ENCODE measurements at regions not wholly inside any gene's neighbourhood (a gene's known extent, or its start where the extent isn't known, plus 50 kb on each side); places are given as distances from the start of the nearest gene placed in this dataset.

GRCh38 chr16:76157629-76158028, 119.6 kb upstream of the CNTNAP4 start:
- ChIA-PET CTCF (no interaction called here), POLR2A (no interaction called here)

- CTCF ChIA-PET = no interaction called here
These were observed 115.2 kb upstream of the CNTNAP4 start for GRCh38 chr16:76162046-76162445.

GRCh38 chr16:76164970-76165558, 112.1 kb upstream of the CNTNAP4 start:
- ChIA-PET CTCF (no interaction called here), POLR2A (no interaction called here)

More at GRCh38 chr16:76162046-76162445, 115.2 kb upstream of the CNTNAP4 start:
- POLR2A ChIA-PET = no interaction called here

GRCh38 chr16:76175718-76176117, 101.5 kb upstream of the CNTNAP4 start:
- ChIA-PET CTCF (no interaction called here), POLR2A (no interaction called here)

GRCh38 chr16:76176153-76176552, 101.0 kb upstream of the CNTNAP4 start:
- ChIA-PET CTCF (no interaction called here), POLR2A (no interaction called here)

- POLR2A ChIA-PET = no interaction called here
- CTCF ChIA-PET = no interaction called here
These were observed 100.6 kb upstream of the CNTNAP4 start for GRCh38 chr16:76176616-76177015.

- POLR2A ChIA-PET = no interaction called here
- CTCF ChIA-PET = no interaction called here
These were observed 95.1 kb upstream of the CNTNAP4 start for GRCh38 chr16:76182041-76182635.

- CTCF ChIA-PET = no interaction called here
These were observed 93.6 kb upstream of the CNTNAP4 start for GRCh38 chr16:76183647-76184046.

GRCh38 chr16:76190057-76190456, 87.1 kb upstream of the CNTNAP4 start:
- ChIA-PET POLR2A (no interaction called here), CTCF (no interaction called here)

More at GRCh38 chr16:76183647-76184046, 93.6 kb upstream of the CNTNAP4 start:
- POLR2A ChIA-PET = no interaction called here

- CTCF ChIA-PET = no interaction called here
- POLR2A ChIA-PET = no interaction called here
These were observed 86.7 kb upstream of the CNTNAP4 start for GRCh38 chr16:76190480-76190879.

- POLR2A ChIA-PET = no interaction called here
- CTCF ChIA-PET = no interaction called here
These were observed 83.1 kb upstream of the CNTNAP4 start for GRCh38 chr16:76193906-76194615.

- ChIA-PET POLR2A (no interaction called here), CTCF (no interaction called here)
These were observed 82.6 kb upstream of the CNTNAP4 start for GRCh38 chr16:76194616-76195015.

- POLR2A ChIA-PET = no interaction called here
These were observed 82.1 kb upstream of the CNTNAP4 start for GRCh38 chr16:76195056-76195455.

GRCh38 chr16:76195648-76196047, 81.6 kb upstream of the CNTNAP4 start:
- POLR2A ChIA-PET = no interaction called here

More at GRCh38 chr16:76195056-76195455, 82.1 kb upstream of the CNTNAP4 start:
- CTCF ChIA-PET = no interaction called here

GRCh38 chr16:76197900-76198299, 79.3 kb upstream of the CNTNAP4 start:
- ChIA-PET POLR2A (no interaction called here), CTCF (no interaction called here)

More at GRCh38 chr16:76195648-76196047, 81.6 kb upstream of the CNTNAP4 start:
- CTCF ChIA-PET = no interaction called here

- ChIA-PET POLR2A (no interaction called here), CTCF (no interaction called here)
These were observed 77.5 kb upstream of the CNTNAP4 start for GRCh38 chr16:76199681-76200220.

GRCh38 chr16:76201385-76201784, 75.8 kb upstream of the CNTNAP4 start:
- POLR2A ChIA-PET = interaction anchor here (0.7 kb wide), 1 partner anchor 9 kb away, joined by 4 read pairs; no protein-coding TSS in a partner anchor

GRCh38 chr16:76204249-76204648, 73.0 kb upstream of the CNTNAP4 start:
- ChIA-PET POLR2A (no interaction called here), CTCF (no interaction called here)

More at GRCh38 chr16:76201385-76201784, 75.8 kb upstream of the CNTNAP4 start:
- CTCF ChIA-PET = no interaction called here

- POLR2A ChIA-PET = no interaction called here
- CTCF ChIA-PET = no interaction called here
These were observed 69.9 kb upstream of the CNTNAP4 start for GRCh38 chr16:76207270-76207669.

GRCh38 chr16:76210157-76210556, 67.0 kb upstream of the CNTNAP4 start:
- ChIA-PET CTCF (no interaction called here), POLR2A (no interaction called here)

GRCh38 chr16:76213860-76214259, 63.3 kb upstream of the CNTNAP4 start:
- ChIA-PET CTCF (no interaction called here), POLR2A (no interaction called here)

Measured in activated CD8-positive, alpha-beta memory T cell treated with anti-CD3 and anti-CD28 coated beads for 36 hours (primary cell).